GM12864 (cell line): ENCODE measurements at regions not wholly inside any gene's neighbourhood (a gene's known extent, or its start where the extent isn't known, plus 50 kb on each side); places are given as distances from the start of the nearest gene placed in this dataset.

ENCODE experiments used
- DNase-seq: peaks from one replicate; pipeline ENCODE4 v3.0.0-alpha.2; 2011; ENCODE audit warnings: low read depth
- H3K4me3 ChIP-seq: 2 replicates; pipeline ENCODE4 v1.5.1; 2011; ENCODE audit warnings: mild to moderate bottlenecking, low read depth, low read length, control low read depth
- TF ChIP-seq, protein P1 (sequence below): IDR thresholded peaks from 2 replicates; pipeline ENCODE4 v1.5.1; 2011; ENCODE audit warnings: low read depth, mild to moderate bottlenecking, moderate library complexity, low read length, control low read depth, inconsistent platforms; ENCODE audit errors: missing control alignments

DNA sequence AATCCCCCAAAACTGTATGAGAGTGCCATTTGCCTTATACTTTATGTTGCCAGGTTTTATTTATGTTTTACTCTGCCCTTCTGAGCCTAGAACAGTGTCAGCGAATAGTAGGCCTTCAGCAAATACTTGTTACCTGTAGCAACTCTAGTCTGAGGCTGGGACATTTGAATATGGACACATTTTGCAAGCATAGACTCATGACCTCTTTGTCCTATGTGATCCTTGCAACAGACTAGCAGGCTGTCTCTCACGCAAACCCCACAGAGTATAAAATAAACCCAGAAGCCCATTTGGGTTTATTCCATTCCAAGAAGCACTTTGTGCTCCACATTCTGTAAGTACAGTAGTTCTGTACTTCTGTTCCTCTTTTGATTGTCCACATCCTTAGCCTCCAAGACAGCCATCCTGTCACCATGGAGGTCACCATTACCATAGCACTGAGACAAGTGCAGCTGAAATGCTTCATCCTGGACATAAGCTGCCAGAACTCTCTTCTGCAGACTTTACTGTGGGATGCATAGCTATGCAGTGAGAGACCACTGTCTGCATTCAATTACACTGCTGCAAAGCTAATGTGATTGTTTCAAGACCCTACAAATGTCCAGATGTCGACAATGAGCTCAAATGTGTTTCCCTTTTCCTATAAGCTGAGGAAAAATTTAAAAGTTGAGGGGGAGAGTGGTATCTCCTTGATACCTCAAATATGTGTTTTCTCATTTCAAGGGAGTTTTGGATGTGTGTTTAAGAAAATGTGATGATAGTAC, 425.7 kb downstream of the PID1 start:
- no peak overlapping the region for H3K4me3 ChIP-seq
- no peak for DNase-seq
- TF ChIP-seq, protein P1, sequence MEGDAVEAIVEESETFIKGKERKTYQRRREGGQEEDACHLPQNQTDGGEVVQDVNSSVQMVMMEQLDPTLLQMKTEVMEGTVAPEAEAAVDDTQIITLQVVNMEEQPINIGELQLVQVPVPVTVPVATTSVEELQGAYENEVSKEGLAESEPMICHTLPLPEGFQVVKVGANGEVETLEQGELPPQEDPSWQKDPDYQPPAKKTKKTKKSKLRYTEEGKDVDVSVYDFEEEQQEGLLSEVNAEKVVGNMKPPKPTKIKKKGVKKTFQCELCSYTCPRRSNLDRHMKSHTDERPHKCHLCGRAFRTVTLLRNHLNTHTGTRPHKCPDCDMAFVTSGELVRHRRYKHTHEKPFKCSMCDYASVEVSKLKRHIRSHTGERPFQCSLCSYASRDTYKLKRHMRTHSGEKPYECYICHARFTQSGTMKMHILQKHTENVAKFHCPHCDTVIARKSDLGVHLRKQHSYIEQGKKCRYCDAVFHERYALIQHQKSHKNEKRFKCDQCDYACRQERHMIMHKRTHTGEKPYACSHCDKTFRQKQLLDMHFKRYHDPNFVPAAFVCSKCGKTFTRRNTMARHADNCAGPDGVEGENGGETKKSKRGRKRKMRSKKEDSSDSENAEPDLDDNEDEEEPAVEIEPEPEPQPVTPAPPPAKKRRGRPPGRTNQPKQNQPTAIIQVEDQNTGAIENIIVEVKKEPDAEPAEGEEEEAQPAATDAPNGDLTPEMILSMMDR, result no peak

DNA sequence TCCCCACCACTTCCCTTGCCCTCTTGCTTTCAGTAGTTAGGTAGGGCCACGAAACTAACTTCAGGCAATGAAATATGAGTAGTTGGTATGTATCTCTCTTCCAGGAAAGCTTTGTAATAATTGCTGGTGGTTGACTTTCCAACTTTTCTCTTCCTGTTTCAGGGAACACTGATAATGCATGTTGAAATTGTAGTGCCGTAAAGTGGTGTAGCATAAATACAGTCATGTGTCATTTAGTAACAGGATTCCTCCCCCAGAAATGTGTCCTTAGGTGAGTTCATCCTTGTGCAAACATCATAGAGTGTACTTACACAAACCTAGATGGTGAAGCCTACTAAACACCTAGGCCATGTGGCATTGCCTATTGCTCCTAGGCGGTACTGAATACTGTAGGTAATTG, 429.2 kb downstream of the PID1 start:
- TF ChIP-seq, protein P1, result no peak
- H3K4me3 ChIP-seq, result no peak overlapping the region
- no peak for DNase-seq

DNA sequence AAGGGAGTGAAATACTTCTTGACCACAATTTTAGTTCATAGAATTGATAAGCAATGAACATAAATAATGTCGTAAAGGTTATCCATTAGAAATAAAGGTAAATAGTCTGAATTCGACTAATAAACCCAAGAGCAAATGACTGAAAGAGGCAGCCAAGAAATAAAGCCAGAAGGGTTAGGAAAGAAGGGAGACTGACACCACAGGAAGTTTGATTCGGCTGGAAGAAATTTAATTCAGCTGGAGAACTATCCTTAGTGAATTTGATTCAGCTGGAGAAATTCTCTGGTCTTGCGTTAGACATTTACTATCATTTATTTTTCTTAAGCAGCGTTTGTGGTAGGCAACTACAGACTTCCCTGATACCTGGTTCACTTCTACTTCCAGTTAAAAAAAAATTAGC, 429.6 kb downstream of the PID1 start:
- TF ChIP-seq, protein P1, result no peak
- DNase-seq, result no peak
- no peak overlapping the region for H3K4me3 ChIP-seq

DNA sequence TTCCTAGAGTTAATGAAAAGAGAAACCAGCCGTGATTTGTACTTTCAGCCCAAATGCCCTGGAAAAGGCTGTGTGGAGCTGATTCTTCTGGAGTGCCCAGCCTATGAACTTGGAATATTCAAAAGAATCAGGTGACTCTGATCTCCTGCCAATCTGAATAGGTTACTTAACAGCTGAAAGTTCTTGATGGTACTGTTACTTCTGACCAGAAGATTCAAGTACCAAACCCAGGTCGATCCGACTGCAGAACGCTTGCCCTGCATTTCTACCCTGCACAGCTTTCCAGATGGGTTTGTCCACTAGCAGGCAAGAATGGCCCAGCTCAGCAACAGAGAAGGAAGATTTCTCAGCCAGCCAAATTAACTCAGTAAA, 430.4 kb downstream of the PID1 start:
- TF ChIP-seq, protein P1, result no peak
- no peak for DNase-seq
- H3K4me3 ChIP-seq, result no peak overlapping the region

DNA sequence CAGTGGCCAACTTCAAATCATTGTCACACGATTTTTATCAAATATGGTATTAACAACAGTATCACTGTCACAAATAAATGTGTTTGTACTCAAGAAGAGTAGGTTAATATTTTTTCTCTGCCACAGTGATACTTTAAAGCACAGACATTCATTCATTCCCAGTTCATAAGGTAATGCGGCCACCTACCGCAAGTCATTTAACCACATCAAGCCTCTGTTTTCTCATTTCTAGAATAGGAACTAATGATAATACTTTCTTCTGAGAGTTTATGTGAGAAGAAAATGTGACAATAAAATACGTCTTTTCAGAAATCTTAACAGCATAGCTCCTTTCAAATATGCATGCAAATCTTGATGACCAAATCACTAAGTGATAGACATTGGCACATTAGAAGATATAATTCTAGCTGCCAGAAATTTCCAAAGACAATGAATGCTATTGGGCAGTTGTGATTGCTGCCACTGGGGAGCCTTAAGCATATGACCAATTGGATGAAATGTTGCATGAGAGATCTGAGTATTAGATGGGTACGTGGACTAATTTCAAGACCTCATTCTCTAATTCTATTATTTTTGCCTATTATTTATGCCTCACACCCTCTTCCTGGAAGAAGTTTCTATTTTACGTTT, 430.9 kb downstream of the PID1 start:
- DNase-seq, result no peak
- TF ChIP-seq, protein P1, result no peak
- no peak overlapping the region for H3K4me3 ChIP-seq

GRCh38 chr2:228839421-228839876, 431.6 kb downstream of the PID1 start:
- DNase-seq, result no peak
- TF ChIP-seq, protein P1, result no peak
- H3K4me3 ChIP-seq, result no peak overlapping the region

GRCh38 chr2:228838819-228839218, 432.3 kb downstream of the PID1 start:
- no peak for DNase-seq
- TF ChIP-seq, protein P1, result no peak
- H3K4me3 ChIP-seq, result no peak overlapping the region
